ENCODE measurements at regions not wholly inside any gene's neighbourhood (a gene's known extent, or its start where the extent isn't known, plus 50 kb on each side); places are given as distances from the start of the nearest gene placed in this dataset.

DNA sequence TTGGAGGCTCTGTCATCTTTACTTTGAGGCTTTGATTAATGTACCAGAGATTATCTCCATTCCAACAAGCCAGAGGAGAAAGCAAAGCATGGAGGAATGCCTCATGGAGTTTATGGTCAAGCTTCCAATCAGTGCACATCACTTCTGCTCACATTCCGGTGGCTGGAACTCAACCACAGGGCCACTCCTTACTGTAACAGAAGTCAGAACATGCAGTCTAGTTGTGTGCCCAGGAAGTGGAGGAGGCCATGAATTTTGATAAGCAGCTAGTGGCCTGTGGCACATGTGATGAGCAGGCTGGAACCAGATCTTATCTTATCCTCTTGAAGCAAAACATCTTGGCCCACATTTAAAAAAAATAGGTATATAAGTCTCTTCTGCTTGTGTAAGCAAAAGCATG, 258.9 kb upstream of the ARHGAP20 start:
- CTCF ChIA-PET, result no interaction called here
- Mint-ChIP-seq H3K27me3 (ENCODE audit: low read depth) (no peaks in the 10 kb centered on the region), H3K36me3 (no peaks in the 10 kb centered on the region), H3K9me3 (peaks cover 6% of the 10 kb centered on the region; the same call in 1 of the 2 replicates), H3K4me3 (no peak overlapping the region), H3K27ac (no peak overlapping the region), H3K4me1 (no peaks in the 10 kb centered on the region)
- ATAC-seq, result no peak
- no peak for DNase-seq (ENCODE audit: low spot score)
- TF ChIP-seq IRF2 (CRISPR knock-in tag; IDR thresholded peaks at IDR 0.05; ENCODE audit: borderline replicate concordance, low read depth) (no peak), SOX15 (CRISPR knock-in tag; IDR thresholded peaks at IDR 0.05) (no peak), FOXK1 (CRISPR knock-in tag; IDR thresholded peaks at IDR 0.05) (no peak), ZNF263 (CRISPR knock-in tag; IDR thresholded peaks at IDR 0.05; ENCODE audit: low read depth) (no peak), OVOL2 (CRISPR knock-in tag; IDR thresholded peaks at IDR 0.05; ENCODE audit: borderline replicate concordance) (no peak), ZNF671 (CRISPR knock-in tag; IDR thresholded peaks at IDR 0.05) (no peak), TEAD4 (CRISPR knock-in tag; IDR thresholded peaks at IDR 0.05) (no peak), HMGA2 (CRISPR knock-in tag; IDR thresholded peaks at IDR 0.05) (no peak), JUN (CRISPR knock-in tag; IDR thresholded peaks at IDR 0.05) (no peak)
- TF ChIP-seq, protein P1, sequence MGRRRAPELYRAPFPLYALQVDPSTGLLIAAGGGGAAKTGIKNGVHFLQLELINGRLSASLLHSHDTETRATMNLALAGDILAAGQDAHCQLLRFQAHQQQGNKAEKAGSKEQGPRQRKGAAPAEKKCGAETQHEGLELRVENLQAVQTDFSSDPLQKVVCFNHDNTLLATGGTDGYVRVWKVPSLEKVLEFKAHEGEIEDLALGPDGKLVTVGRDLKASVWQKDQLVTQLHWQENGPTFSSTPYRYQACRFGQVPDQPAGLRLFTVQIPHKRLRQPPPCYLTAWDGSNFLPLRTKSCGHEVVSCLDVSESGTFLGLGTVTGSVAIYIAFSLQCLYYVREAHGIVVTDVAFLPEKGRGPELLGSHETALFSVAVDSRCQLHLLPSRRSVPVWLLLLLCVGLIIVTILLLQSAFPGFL (CRISPR knock-in tag; IDR thresholded peaks at IDR 0.05; ENCODE audit: borderline replicate concordance), result no peak
- TF ChIP-seq, protein P2, sequence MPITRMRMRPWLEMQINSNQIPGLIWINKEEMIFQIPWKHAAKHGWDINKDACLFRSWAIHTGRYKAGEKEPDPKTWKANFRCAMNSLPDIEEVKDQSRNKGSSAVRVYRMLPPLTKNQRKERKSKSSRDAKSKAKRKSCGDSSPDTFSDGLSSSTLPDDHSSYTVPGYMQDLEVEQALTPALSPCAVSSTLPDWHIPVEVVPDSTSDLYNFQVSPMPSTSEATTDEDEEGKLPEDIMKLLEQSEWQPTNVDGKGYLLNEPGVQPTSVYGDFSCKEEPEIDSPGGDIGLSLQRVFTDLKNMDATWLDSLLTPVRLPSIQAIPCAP (CRISPR knock-in tag; IDR thresholded peaks at IDR 0.05), result no peak
- TF ChIP-seq, protein P3, sequence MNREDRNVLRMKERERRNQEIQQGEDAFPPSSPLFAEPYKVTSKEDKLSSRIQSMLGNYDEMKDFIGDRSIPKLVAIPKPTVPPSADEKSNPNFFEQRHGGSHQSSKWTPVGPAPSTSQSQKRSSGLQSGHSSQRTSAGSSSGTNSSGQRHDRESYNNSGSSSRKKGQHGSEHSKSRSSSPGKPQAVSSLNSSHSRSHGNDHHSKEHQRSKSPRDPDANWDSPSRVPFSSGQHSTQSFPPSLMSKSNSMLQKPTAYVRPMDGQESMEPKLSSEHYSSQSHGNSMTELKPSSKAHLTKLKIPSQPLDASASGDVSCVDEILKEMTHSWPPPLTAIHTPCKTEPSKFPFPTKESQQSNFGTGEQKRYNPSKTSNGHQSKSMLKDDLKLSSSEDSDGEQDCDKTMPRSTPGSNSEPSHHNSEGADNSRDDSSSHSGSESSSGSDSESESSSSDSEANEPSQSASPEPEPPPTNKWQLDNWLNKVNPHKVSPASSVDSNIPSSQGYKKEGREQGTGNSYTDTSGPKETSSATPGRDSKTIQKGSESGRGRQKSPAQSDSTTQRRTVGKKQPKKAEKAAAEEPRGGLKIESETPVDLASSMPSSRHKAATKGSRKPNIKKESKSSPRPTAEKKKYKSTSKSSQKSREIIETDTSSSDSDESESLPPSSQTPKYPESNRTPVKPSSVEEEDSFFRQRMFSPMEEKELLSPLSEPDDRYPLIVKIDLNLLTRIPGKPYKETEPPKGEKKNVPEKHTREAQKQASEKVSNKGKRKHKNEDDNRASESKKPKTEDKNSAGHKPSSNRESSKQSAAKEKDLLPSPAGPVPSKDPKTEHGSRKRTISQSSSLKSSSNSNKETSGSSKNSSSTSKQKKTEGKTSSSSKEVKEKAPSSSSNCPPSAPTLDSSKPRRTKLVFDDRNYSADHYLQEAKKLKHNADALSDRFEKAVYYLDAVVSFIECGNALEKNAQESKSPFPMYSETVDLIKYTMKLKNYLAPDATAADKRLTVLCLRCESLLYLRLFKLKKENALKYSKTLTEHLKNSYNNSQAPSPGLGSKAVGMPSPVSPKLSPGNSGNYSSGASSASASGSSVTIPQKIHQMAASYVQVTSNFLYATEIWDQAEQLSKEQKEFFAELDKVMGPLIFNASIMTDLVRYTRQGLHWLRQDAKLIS (CRISPR knock-in tag; IDR thresholded peaks at IDR 0.05; ENCODE audit: borderline replicate concordance), result no peak
- TF ChIP-seq, protein P4, sequence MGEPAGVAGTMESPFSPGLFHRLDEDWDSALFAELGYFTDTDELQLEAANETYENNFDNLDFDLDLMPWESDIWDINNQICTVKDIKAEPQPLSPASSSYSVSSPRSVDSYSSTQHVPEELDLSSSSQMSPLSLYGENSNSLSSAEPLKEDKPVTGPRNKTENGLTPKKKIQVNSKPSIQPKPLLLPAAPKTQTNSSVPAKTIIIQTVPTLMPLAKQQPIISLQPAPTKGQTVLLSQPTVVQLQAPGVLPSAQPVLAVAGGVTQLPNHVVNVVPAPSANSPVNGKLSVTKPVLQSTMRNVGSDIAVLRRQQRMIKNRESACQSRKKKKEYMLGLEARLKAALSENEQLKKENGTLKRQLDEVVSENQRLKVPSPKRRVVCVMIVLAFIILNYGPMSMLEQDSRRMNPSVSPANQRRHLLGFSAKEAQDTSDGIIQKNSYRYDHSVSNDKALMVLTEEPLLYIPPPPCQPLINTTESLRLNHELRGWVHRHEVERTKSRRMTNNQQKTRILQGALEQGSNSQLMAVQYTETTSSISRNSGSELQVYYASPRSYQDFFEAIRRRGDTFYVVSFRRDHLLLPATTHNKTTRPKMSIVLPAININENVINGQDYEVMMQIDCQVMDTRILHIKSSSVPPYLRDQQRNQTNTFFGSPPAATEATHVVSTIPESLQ (CRISPR knock-in tag; IDR thresholded peaks at IDR 0.05), result no peak
- TF ChIP-seq, protein P5, sequence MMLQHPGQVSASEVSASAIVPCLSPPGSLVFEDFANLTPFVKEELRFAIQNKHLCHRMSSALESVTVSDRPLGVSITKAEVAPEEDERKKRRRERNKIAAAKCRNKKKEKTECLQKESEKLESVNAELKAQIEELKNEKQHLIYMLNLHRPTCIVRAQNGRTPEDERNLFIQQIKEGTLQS (CRISPR knock-in tag; conservative IDR thresholded peaks at IDR 0.05), result no peak
- TF ChIP-seq, protein P6, sequence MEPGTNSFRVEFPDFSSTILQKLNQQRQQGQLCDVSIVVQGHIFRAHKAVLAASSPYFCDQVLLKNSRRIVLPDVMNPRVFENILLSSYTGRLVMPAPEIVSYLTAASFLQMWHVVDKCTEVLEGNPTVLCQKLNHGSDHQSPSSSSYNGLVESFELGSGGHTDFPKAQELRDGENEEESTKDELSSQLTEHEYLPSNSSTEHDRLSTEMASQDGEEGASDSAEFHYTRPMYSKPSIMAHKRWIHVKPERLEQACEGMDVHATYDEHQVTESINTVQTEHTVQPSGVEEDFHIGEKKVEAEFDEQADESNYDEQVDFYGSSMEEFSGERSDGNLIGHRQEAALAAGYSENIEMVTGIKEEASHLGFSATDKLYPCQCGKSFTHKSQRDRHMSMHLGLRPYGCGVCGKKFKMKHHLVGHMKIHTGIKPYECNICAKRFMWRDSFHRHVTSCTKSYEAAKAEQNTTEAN (CRISPR knock-in tag; IDR thresholded peaks at IDR 0.05), result no peak
- POLR2A ChIA-PET, result no interaction called here

DNA sequence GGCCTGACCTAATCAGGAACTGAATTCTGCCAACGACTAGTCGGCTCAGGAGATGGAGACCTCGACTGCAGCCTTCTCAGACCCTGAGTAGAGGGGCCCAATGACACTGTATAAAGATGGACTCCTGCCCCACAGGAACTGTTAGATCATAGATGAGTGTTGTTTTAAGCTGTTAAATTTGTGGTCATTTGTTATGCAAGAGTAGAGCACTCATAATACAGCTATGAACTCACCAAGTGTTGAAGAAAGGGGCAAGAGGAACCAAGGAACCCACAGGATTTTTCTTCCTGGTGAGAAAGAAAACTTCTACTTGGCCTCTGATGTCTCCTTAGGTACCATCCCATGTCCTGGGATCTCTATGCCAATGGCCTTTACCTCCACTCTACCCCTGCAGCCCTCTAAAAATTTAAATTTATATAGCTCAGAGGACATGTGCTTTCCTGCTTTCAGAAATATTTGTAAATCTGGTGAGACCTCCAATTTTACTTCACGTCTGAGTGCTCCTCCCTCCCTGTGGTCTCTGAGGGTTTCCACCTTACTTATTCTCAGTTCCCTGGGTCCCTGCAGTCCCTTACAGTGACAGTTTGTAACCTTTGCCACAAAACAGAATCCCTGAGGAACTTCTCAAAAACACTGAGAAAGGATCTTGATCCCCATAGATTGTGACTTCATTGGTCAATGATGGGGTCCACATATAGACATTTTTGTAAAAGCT, 256.3 kb upstream of the ARHGAP20 start:
- Mint-ChIP-seq H3K4me1 (no peaks in the 10 kb centered on the region), H3K9me3 (peaks cover 6% of the 10 kb centered on the region; the same call in 1 of the 2 replicates), H3K36me3 (no peaks in the 10 kb centered on the region), H3K27me3 (ENCODE audit: low read depth) (no peaks in the 10 kb centered on the region), H3K27ac (no peak overlapping the region), H3K4me3 (no peak overlapping the region)
- no peak for ATAC-seq
- CTCF ChIA-PET, result no interaction called here
- POLR2A ChIA-PET, result no interaction called here
- DNase-seq (ENCODE audit: low spot score), result no peak
- TF ChIP-seq GTF2I (CRISPR knock-in tag; conservative IDR thresholded peaks at IDR 0.05) (no peak), ZBTB21 (CRISPR knock-in tag; IDR thresholded peaks at IDR 0.05; ENCODE audit: borderline replicate concordance) (no peak), MYBL2 (CRISPR knock-in tag; IDR thresholded peaks at IDR 0.05) (no peak), CBFB (CRISPR knock-in tag; IDR thresholded peaks at IDR 0.05; ENCODE audit: low read depth) (no peak)
- TF ChIP-seq, protein P6 (CRISPR knock-in tag; IDR thresholded peaks at IDR 0.05), result no peak
- TF ChIP-seq, protein P7, sequence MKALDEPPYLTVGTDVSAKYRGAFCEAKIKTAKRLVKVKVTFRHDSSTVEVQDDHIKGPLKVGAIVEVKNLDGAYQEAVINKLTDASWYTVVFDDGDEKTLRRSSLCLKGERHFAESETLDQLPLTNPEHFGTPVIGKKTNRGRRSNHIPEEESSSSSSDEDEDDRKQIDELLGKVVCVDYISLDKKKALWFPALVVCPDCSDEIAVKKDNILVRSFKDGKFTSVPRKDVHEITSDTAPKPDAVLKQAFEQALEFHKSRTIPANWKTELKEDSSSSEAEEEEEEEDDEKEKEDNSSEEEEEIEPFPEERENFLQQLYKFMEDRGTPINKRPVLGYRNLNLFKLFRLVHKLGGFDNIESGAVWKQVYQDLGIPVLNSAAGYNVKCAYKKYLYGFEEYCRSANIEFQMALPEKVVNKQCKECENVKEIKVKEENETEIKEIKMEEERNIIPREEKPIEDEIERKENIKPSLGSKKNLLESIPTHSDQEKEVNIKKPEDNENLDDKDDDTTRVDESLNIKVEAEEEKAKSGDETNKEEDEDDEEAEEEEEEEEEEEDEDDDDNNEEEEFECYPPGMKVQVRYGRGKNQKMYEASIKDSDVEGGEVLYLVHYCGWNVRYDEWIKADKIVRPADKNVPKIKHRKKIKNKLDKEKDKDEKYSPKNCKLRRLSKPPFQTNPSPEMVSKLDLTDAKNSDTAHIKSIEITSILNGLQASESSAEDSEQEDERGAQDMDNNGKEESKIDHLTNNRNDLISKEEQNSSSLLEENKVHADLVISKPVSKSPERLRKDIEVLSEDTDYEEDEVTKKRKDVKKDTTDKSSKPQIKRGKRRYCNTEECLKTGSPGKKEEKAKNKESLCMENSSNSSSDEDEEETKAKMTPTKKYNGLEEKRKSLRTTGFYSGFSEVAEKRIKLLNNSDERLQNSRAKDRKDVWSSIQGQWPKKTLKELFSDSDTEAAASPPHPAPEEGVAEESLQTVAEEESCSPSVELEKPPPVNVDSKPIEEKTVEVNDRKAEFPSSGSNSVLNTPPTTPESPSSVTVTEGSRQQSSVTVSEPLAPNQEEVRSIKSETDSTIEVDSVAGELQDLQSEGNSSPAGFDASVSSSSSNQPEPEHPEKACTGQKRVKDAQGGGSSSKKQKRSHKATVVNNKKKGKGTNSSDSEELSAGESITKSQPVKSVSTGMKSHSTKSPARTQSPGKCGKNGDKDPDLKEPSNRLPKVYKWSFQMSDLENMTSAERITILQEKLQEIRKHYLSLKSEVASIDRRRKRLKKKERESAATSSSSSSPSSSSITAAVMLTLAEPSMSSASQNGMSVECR (CRISPR knock-in tag; IDR thresholded peaks at IDR 0.05; ENCODE audit: borderline replicate concordance), result no peak
